GM18858 (cell line): ENCODE measurements at regions not wholly inside any gene's neighbourhood (a gene's known extent, or its start where the extent isn't known, plus 50 kb on each side); places are given as distances from the start of the nearest gene placed in this dataset.

Source experiments
- ATAC-seq: cut with Tn5 transposase; IDR thresholded peaks from one replicate; pipeline ENCODE4 v1.9.1; 2021; ENCODE audit not compliant: unreplicated experiment

- ATAC-seq = no peak
Measured at GRCh38 chr1:194309697-194310096, 1123.3 kb upstream of the B3GALT2 start.

DNA sequence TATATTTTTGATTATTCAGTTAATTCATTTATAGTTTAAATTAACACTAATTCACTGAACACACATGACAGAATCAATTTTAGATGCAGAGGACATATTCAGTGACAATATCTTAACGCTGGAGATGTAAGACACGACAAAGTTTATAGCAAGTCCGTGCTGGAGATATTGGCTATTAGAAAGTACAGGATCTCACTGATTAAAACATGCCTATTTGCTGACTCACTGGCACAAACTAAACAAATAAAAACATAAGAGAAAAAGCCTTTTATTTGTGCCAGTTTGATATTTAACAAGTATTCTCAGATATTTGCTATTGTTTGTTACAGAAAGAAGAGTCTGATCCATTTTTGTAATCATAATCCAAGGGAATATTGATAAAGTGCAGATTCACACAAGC, 1122.9 kb upstream of the B3GALT2 start:
- ATAC-seq = no peak

- ATAC-seq = no peak
Measured at GRCh38 chr1:194300776-194301175, 1114.4 kb upstream of the B3GALT2 start.

- no peak for ATAC-seq
Measured at GRCh38 chr1:194300340-194300739, 1113.9 kb upstream of the B3GALT2 start.

- ATAC-seq = no peak
Measured at GRCh38 chr1:194298007-194298598, 1111.7 kb upstream of the B3GALT2 start.

DNA sequence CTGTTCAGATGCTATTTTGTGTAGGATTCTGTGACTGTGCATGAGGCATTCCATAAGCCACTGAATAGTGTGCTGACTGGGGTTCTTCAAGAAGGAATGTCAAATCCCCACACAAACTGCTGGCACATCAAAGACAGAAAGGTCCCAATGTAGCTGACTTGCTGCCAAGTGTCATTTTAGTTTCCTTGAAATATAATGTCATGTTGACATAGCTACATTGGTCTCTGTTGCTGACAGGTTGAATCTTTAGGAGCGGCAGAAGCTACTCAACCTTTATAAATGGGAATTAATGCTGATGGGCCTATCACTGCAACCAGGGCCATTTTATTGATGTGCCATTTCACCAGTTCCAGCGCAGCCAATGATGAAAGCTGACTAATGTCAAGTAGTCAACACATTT, 1110.7 kb upstream of the B3GALT2 start:
- no peak for ATAC-seq

DNA sequence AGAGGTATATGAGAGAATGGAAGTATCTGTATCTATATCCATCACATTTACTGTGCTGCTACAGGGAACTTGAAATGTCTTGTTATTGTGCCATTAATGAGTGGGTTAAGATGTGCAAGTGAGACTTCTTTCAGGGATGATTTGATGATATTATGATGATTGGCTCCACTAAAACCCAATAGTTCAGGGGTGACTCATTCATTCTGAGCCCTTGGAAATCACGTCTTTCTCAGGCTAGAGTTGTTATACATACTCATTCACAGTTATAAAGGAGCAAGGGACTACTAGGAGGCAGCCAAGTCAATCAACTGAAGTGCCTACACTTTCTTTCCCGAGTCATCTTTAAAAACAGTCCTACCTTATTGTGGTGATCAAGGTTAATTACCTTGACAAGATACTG, 1109.8 kb upstream of the B3GALT2 start:
- ATAC-seq = no peak

- ATAC-seq = peak; percentile 90
Measured at GRCh38 chr1:194295685-194296084, 1109.3 kb upstream of the B3GALT2 start.

DNA sequence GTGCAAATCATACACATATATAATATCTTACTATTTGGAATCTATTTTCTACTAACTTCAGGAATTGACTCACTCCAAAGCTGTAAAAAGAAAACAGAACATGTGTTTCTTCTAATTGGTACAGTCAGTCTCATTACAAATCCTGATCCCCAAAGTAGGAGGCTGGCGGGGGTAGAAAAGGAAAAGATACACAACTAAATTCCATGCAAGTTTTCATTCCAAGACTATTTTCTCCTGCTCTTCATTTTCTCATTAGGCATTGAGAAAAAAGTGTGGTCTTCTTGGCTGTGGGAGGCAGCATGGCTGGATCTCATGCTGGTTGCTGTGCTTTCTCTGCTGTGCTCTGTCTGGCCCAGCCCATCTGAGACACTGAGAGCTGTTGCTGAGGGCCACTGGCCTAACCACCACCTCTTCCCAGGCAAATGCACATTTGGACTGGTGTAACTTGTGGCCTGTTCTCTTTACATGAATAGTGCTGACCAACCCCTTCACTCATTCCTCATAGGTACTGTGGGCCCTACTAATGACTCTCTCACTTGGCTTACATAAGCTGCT, 1107.5 kb upstream of the B3GALT2 start:
- no peak for ATAC-seq

- ATAC-seq = no peak
Measured at GRCh38 chr1:194292966-194293365, 1106.6 kb upstream of the B3GALT2 start.

GRCh38 chr1:194289569-194290266, 1103.3 kb upstream of the B3GALT2 start:
- ATAC-seq = peak; percentile 96

GRCh38 chr1:194288238-194288637, 1101.8 kb upstream of the B3GALT2 start:
- no peak for ATAC-seq

DNA sequence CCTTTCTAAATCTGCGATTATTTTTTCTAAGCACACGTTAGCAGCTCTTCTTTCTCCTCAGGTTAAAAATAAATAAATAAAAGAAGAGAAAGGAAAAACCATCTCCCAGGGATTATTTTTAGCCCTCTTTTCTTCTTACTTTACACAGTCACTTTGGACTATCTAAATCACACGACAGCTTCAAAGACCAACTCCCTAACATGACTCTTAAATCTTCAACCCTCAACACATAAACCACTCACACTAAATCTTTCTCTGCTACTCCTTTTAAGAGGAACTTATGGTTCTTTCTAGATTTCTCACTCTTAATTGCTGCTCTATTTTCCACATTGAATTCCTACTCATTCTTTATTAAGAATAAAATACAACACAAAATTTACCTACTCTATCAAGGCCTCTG, 1095.0 kb upstream of the B3GALT2 start:
- ATAC-seq = no peak

GRCh38 chr1:194280463-194280862, 1094.0 kb upstream of the B3GALT2 start:
- no peak for ATAC-seq

- peak; percentile 92 for ATAC-seq
Measured at GRCh38 chr1:194279975-194280374, 1093.6 kb upstream of the B3GALT2 start.

GRCh38 chr1:194277927-194278326, 1091.5 kb upstream of the B3GALT2 start:
- peak; percentile 58 for ATAC-seq

- ATAC-seq = no peak
Measured at GRCh38 chr1:194273660-194274059, 1087.2 kb upstream of the B3GALT2 start.

- ATAC-seq = no peak
Measured at GRCh38 chr1:194268839-194269238, 1082.4 kb upstream of the B3GALT2 start.

DNA sequence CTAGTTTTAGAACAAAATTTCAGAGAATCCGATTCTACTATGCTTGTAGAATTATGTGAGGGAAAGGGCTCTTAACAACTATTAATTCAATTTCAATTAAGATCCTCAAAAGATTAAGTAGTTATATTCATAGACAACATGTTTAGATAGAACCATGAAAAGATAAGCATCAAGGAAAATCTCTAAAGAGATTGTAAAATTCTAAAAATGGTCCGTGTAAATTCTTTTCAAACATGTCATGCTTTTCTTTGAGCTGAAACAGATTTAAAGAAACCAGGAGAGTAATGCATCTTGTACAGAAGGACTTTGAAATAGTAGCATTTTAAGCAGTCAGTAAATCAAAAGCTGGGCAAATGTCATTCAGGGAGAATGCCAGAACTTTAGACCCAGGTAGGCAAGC, 1080.6 kb upstream of the B3GALT2 start:
- ATAC-seq = no peak

DNA sequence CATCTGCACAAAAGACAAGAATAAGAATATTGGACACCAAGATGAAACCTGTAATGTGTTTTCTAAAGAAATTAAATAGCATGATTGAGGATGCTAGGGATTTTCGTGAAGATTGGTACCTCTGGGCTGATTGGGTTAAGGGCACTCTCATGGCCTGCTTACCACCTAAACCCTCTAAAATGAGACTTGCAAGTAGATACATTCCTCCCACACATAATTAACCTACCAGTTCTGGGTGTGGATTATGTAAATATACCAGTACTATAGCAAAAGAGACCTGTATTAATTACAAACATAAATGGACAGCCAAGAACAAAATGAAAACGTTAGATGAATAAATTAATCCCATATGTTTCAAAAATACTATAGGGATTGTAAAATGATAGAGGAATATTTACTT, 1069.6 kb upstream of the B3GALT2 start:
- ATAC-seq = no peak

GRCh38 chr1:194252199-194252598, 1065.8 kb upstream of the B3GALT2 start:
- ATAC-seq = no peak

GRCh38 chr1:194241215-194241614, 1054.8 kb upstream of the B3GALT2 start:
- ATAC-seq = no peak

GRCh38 chr1:194233069-194233468, 1046.7 kb upstream of the B3GALT2 start:
- ATAC-seq = no peak
